Neural cell (in vitro differentiated cells): ENCODE measurements at regions not wholly inside any gene's neighbourhood (a gene's known extent, or its start where the extent isn't known, plus 50 kb on each side); places are given as distances from the start of the nearest gene placed in this dataset.

Source experiments
- EZH2 ChIP-seq: fragments of 200-600, 300-800 bp; shearing (Covaris generic), sonication (generic); IDR thresholded peaks from 2 replicates; pipeline ENCODE4 v1.6.1; 2014; ENCODE audit warnings: antibody characterized with exemption, low read length, borderline replicate concordance, mild to moderate bottlenecking; ENCODE audit not compliant: insufficient read depth, poor library complexity, severe bottlenecking
- POLR2AphosphoS5 ChIP-seq: IDR thresholded peaks from 2 replicates; pipeline ENCODE4 v1.6.1; 2012
- TF ChIP-seq, protein P1 (sequence below): fragments of 450-650 bp; IDR thresholded peaks from 2 replicates; pipeline ENCODE4 v1.5.1; 2014; ENCODE audit warnings: antibody characterized with exemption, mild to moderate bottlenecking, moderate library complexity; ENCODE audit not compliant: poor library complexity, severe bottlenecking

GRCh38 chr13:84443463-84443862, 561.2 kb upstream of the SLITRK1 start:
- TF ChIP-seq, protein P1, sequence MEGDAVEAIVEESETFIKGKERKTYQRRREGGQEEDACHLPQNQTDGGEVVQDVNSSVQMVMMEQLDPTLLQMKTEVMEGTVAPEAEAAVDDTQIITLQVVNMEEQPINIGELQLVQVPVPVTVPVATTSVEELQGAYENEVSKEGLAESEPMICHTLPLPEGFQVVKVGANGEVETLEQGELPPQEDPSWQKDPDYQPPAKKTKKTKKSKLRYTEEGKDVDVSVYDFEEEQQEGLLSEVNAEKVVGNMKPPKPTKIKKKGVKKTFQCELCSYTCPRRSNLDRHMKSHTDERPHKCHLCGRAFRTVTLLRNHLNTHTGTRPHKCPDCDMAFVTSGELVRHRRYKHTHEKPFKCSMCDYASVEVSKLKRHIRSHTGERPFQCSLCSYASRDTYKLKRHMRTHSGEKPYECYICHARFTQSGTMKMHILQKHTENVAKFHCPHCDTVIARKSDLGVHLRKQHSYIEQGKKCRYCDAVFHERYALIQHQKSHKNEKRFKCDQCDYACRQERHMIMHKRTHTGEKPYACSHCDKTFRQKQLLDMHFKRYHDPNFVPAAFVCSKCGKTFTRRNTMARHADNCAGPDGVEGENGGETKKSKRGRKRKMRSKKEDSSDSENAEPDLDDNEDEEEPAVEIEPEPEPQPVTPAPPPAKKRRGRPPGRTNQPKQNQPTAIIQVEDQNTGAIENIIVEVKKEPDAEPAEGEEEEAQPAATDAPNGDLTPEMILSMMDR = no peak
- no peak for TF ChIP-seq EZH2
- no peak for TF ChIP-seq POLR2AphosphoS5
